ENCODE measurements at regions not wholly inside any gene's neighbourhood (a gene's known extent, or its start where the extent isn't known, plus 50 kb on each side); places are given as distances from the start of the nearest gene placed in this dataset.

DNA sequence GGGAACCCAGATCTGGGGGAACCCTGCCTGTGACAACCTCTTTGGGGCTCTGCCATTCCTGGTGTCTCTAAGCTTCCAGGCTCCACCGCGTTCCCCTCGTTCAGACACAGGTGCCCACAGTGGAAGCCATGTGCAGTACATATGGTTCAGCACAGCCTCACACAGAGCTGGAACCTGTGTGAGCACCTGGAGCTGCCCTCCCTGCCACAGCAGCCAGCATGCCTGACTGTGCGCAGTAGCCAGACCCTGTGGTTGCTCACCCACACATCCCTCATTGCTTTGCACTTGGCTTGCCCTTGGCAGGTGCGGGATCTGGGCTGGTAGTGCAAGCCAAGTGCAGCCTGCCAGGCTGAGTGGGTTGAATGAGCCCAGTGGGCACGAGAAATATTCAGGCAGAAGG lies 814.2 kb downstream of the PDHA2 start:
- Mint-ChIP-seq H3K27ac (no peak overlapping the region), H3K4me1 (ENCODE audit: low read depth in 2 of 2) (no peaks in the 10 kb centered on the region), H3K36me3 (ENCODE audit: insufficient read depth) (no peaks in the 10 kb centered on the region), H3K9me3 (peaks cover 3 to 4% of the 10 kb centered on the region in 2 donors), H3K27me3 (no peaks in the 10 kb centered on the region), H3K4me3 (no peak overlapping the region)
- ATAC-seq (replicated peaks) (no peak), DNase-seq (no peak)

DNA sequence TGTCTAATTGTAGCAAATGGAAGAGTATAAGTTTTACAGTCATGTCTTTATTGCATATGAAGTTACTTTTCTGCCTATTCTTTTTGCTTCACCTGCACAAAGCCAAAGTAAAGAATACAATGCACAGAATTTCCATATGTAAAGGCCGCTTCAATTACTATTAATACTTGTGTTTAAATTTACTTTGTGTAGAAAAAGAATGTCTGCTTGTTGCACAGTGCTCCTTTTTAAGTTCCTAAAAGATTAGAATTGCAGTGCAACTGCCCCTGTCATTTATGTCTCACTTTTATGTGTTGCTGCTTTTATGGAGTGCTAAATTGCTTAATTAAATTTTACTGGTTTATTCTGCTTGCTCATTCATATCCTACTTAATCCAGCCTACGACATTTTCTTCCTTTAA lies 830.5 kb downstream of the PDHA2 start:
- Mint-ChIP-seq H3K27me3 (no peaks in the 10 kb centered on the region), H3K9me3 (peaks cover 6 to 11% of the 10 kb centered on the region in 2 donors), H3K4me1 (ENCODE audit: low read depth in 2 of 2) (no peaks in the 10 kb centered on the region), H3K27ac (no peak overlapping the region), H3K36me3 (ENCODE audit: insufficient read depth) (no peaks in the 10 kb centered on the region), H3K4me3 (no peak overlapping the region)
- no peak for DNase-seq
- no peak for ATAC-seq (replicated peaks)

DNA sequence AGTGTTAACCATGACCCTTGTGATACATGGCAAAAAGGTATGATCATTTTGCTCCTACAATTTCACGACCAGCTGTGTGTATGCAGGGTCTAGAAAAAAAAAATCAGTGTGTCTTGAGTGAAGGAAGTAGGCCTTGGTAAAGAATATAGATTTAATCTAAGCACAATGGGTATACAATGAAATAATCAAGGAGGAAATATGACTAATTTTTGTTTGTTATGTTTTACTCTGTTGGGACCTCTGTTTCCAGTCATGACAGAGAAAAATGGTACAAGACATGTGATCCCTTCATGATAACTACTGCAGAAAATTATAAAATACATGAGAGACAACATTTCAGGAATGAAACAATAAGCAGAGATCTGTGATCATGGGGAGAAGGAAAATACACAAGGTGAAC lies 835.5 kb downstream of the PDHA2 start:
- Mint-ChIP-seq H3K27me3 (no peaks in the 10 kb centered on the region), H3K4me3 (no peak overlapping the region), H3K9me3 (peaks cover 3 to 11% of the 10 kb centered on the region in 2 donors), H3K36me3 (ENCODE audit: insufficient read depth) (no peaks in the 10 kb centered on the region), H3K4me1 (ENCODE audit: low read depth in 2 of 2) (no peaks in the 10 kb centered on the region), H3K27ac (no peak overlapping the region)
- no peak for DNase-seq
- ATAC-seq (replicated peaks): no peak

DNA sequence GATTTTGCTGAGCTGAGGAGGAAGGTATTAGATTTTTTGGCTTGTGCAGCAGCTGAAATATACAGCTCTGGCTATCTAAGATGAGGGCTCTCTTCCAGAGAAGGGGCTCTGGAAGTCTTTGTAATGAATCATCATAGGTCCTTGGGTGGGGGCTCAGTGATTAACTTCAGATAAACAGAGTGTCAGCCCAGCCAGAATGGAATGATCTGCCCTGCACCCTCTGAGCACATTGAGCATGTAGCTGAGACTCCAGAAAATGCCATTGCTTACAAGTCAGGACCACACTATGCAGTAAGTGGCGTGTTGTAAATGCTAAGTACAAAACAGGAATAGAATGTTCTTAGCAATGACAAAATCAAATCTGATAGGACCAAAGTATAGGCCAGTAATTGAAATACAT lies 836.0 kb downstream of the PDHA2 start:
- Mint-ChIP-seq H3K27ac (no peak overlapping the region), H3K9me3 (peaks cover 3 to 11% of the 10 kb centered on the region in 2 donors), H3K36me3 (ENCODE audit: insufficient read depth) (no peaks in the 10 kb centered on the region), H3K4me3 (no peak overlapping the region), H3K4me1 (ENCODE audit: low read depth in 2 of 2) (no peaks in the 10 kb centered on the region), H3K27me3 (no peaks in the 10 kb centered on the region)
- ATAC-seq (replicated peaks) (no peak), DNase-seq (no peak)

DNA sequence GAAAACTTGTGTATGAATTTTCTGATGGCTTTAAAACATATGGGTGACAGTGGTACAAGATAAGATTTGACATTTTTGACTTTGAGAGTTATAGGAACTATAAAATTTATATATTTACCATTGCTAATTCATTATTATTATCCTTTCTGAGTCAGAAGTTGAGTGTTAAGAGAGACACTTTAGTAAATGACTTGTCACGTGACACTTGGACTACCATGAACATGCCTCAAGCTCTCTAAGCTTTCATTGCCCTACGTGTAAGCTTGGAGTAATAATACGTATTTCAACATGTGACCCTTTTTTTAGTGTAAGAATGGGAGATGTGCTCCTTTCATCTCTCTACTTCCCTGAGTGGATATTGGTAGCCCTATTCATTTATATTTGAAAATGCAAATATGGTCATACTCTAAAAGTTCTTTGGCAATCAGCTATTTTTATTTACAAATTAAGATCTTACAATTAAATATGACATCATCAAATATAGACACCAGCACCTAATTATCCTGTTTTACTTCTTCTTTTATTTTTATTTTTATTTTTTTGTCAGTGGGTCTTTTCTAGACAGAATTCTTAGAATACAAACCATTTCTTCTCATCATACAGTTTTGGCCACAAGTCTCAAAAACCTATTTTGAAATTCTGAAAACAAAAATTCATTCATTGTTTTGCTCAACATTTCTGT lies 837.0 kb downstream of the PDHA2 start:
- peaks cover 3 to 11% of the 10 kb centered on the region in 2 donors for H3K9me3 Mint-ChIP-seq
- DNase-seq: no peak

DNA sequence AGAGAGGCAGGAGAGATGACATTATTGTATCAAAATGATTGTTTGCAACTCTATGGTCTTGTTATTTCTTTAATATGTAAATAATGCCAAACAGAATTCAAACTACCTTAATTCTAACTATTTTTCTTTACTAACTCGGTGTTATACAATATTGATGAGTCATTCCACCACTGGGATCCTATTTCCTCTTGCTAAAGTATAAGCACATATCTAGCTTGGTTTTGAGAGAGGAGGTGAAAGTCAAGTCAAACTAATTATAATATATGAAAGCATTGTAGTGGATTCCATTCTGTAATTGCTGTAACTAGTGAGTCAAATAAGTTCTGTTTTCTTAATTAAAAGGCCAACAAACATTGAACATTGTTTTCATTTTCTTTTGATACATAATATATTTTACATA lies 837.6 kb downstream of the PDHA2 start:
- no peak for DNase-seq
- no peaks in the 10 kb centered on the region for H3K36me3 Mint-ChIP-seq (ENCODE audit: insufficient read depth)
- no peak overlapping the region for H3K27ac Mint-ChIP-seq
- no peaks in the 10 kb centered on the region for H3K4me1 Mint-ChIP-seq (ENCODE audit: low read depth in 2 of 2)
- H3K27me3 Mint-ChIP-seq: no peaks in the 10 kb centered on the region
- H3K4me3 Mint-ChIP-seq: no peak overlapping the region
- no peak for ATAC-seq (replicated peaks)
- peaks cover 3 to 11% of the 10 kb centered on the region in 2 donors for H3K9me3 Mint-ChIP-seq

More for the DNA sequence above, 837.0 kb downstream of the PDHA2 start:
- H3K4me3 Mint-ChIP-seq: no peak overlapping the region
- no peaks in the 10 kb centered on the region for H3K36me3 Mint-ChIP-seq (ENCODE audit: insufficient read depth)
- ATAC-seq (replicated peaks): no peak
- no peaks in the 10 kb centered on the region for H3K4me1 Mint-ChIP-seq (ENCODE audit: low read depth in 2 of 2)
- no peaks in the 10 kb centered on the region for H3K27me3 Mint-ChIP-seq
- no peak overlapping the region for H3K27ac Mint-ChIP-seq

DNA sequence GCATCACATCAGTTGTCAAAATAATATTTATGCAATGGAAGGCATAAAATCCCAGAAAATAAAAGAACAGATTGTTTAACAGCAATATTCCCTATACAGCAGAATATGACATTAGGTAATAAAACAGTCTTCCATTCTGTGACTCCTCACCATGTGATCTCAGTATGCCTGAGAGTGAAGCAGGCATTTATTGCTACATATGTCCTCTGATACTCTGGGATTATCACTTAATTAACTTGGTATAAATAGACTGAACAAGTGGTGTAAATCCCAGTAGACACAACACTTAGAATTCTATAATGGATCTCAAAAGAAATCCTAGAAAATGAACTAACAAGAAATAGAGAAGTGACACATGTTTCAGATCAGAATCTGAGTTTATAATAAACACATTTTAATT lies 841.3 kb downstream of the PDHA2 start:
- Mint-ChIP-seq H3K36me3 (ENCODE audit: insufficient read depth) (no peaks in the 10 kb centered on the region), H3K4me3 (no peak overlapping the region), H3K27ac (no peak overlapping the region), H3K9me3 (peaks cover 10 to 13% of the 10 kb centered on the region in 2 donors), H3K4me1 (ENCODE audit: low read depth in 2 of 2) (no peaks in the 10 kb centered on the region), H3K27me3 (no peaks in the 10 kb centered on the region)
- DNase-seq (no peak), ATAC-seq (replicated peaks) (no peak)

DNA sequence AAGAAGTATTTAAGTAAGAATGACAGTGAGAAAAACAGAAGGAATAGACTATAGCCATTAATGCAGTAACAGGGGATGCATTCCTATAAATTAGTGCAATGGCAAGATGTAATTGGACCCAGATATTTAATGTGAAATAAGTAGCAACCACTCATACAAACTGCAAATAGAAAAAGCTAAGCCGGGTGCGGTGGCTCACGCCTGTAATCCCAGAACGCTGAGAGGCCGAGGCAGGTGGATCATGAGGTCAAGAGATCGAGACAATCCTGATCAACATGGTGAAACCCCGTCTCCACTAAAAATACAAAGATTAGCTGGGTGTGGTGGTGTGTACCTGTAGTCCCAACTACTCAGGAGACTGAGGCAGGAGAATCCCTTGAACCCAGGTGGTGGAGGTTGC lies 845.8 kb downstream of the PDHA2 start:
- H3K36me3 Mint-ChIP-seq (ENCODE audit: insufficient read depth): no peaks in the 10 kb centered on the region
- no peaks in the 10 kb centered on the region for H3K4me1 Mint-ChIP-seq (ENCODE audit: low read depth in 2 of 2)
- no peak for ATAC-seq (replicated peaks)
- H3K4me3 Mint-ChIP-seq: no peak overlapping the region
- peaks cover 10 to 13% of the 10 kb centered on the region in 2 donors for H3K9me3 Mint-ChIP-seq
- no peaks in the 10 kb centered on the region for H3K27me3 Mint-ChIP-seq
- no peak for DNase-seq
- no peak overlapping the region for H3K27ac Mint-ChIP-seq

DNA sequence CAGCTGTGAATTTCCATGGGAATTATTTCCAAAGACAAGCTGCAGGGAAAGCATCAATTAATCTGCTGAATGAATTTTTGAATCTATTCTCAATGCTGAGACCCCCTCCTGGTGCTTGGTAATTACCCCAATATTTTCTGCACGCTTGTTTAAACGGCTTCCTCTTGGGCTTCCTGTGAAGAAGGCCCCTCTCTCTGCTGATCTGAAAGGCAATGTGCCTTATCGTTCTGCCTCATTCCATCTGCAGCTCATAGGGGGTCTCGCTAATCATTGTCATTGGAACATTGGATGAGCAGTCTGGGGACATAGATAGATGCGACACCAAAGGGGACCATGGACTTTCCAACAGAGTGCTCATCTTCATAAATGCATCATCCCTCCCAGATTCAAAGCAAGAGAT lies 851.6 kb downstream of the PDHA2 start:
- Mint-ChIP-seq H3K4me1 (ENCODE audit: low read depth in 2 of 2) (no peaks in the 10 kb centered on the region), H3K4me3 (no peak overlapping the region), H3K9me3 (peaks cover 10 to 13% of the 10 kb centered on the region in 2 donors)

DNA sequence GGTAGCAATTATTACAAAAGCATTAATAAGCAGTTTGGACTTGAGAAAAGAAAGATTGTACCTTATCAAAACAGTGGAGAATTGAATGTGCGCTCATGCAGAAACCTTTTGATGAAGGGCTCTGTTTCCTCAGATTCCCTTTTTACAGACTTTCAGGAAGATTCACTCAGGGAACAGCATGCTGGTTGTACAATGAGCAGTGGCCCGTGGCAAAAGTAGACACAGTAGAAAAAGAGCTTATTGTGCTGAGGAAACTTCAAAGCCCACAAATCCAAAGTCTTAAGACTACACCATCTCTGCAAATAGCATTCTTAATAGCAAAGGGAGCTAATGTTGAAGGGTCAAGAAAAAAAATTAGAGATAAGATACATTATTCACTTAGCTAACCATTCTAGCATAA lies 858.9 kb downstream of the PDHA2 start:
- DNase-seq (no peak), ATAC-seq (replicated peaks) (no peak)
- peaks cover under 1 to 12% of the 10 kb centered on the region in 2 donors for H3K9me3 Mint-ChIP-seq
- H3K4me1 Mint-ChIP-seq (ENCODE audit: low read depth in 2 of 2): no peaks in the 10 kb centered on the region
- no peak overlapping the region for H3K27ac Mint-ChIP-seq
- H3K36me3 Mint-ChIP-seq (ENCODE audit: insufficient read depth): no peaks in the 10 kb centered on the region
- no peaks in the 10 kb centered on the region for H3K27me3 Mint-ChIP-seq
- H3K4me3 Mint-ChIP-seq: no peak overlapping the region

More for the DNA sequence above, 851.6 kb downstream of the PDHA2 start:
- H3K27ac Mint-ChIP-seq: no peak overlapping the region
- no peaks in the 10 kb centered on the region for H3K27me3 Mint-ChIP-seq
- ATAC-seq (replicated peaks) (no peak), DNase-seq (no peak)
- no peaks in the 10 kb centered on the region for H3K36me3 Mint-ChIP-seq (ENCODE audit: insufficient read depth)

DNA sequence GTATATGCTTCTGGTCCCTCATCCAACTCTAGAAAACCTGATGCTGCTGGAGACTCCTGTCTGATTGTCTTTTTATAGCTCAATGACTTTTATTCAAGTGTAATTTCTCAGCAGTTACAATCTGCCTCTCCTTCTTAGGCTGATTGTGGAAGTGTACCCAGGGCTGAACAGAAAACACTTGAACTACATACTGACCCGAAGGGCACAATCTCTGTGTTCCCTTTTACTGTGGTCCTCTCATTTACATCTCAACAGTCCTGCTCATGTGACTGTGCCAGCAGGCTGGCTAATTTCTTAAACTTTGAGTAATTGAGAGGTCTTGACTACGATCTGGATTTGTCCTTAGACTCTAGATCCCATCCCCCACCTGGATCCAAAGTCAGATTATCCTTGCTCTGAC lies 863.4 kb downstream of the PDHA2 start:
- H3K9me3 Mint-ChIP-seq: peaks cover 0 to 14% of the 10 kb centered on the region in 2 donors
- no peak overlapping the region for H3K4me3 Mint-ChIP-seq
- H3K4me1 Mint-ChIP-seq (ENCODE audit: low read depth in 2 of 2): no peaks in the 10 kb centered on the region
- DNase-seq (no peak), ATAC-seq (replicated peaks) (no peak)
- H3K36me3 Mint-ChIP-seq (ENCODE audit: insufficient read depth): no peaks in the 10 kb centered on the region
- H3K27me3 Mint-ChIP-seq: no peaks in the 10 kb centered on the region
- H3K27ac Mint-ChIP-seq: no peak overlapping the region

DNA sequence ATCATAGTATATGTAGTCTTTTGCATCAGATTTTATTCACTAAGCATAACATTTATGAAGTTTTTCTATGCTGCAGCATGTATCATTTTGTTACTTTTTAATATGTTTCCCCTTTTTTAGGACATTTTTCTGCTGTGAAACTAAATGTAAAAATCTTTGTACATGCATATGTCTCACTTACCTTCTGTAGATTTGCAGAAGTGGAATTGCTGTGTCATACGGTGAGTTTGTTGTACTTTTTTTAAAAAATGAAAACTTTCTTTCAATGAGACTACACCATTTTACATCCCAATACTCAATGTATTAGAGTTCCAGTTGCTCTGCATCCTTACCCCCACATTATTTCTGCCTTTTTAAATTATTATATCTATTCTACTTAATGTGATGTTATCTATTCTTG lies 868.9 kb downstream of the PDHA2 start:
- Mint-ChIP-seq H3K36me3 (ENCODE audit: insufficient read depth) (no peaks in the 10 kb centered on the region), H3K4me3 (no peak overlapping the region), H3K9me3 (peaks cover 0 to 5% of the 10 kb centered on the region in 2 donors), H3K4me1 (ENCODE audit: low read depth in 2 of 2) (no peaks in the 10 kb centered on the region), H3K27ac (no peak overlapping the region), H3K27me3 (no peaks in the 10 kb centered on the region)
- DNase-seq (no peak), ATAC-seq (replicated peaks) (no peak)

DNA sequence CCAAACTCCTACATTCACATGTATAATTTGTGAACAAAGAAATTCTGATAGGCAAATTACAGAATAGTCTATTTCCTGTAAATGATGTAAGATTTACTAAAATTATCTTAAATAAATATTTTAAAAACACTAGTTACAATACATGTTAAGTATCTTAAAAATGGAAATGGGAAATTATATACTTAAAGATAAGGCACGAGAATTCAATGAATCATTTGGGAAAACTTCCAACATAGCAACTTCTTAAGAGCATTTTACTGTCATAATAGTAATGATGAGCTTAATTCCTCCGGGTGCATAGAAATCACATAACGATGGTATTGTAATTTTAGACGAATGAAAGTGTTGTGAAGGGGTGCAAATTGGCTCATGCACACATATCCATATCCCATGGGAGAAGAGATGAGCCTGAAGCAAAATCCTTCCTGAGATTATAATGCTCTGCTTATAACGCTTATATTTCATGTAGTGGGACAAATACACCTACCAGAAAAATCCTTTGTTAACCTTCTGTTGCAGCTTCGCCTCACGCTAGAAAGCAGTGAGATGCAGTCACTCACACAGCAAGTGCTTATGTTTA lies 873.5 kb downstream of the PDHA2 start:
- no peaks in the 10 kb centered on the region for H3K27me3 Mint-ChIP-seq
- H3K4me1 Mint-ChIP-seq (ENCODE audit: low read depth in 2 of 2): no peaks in the 10 kb centered on the region
- H3K4me3 Mint-ChIP-seq: no peak overlapping the region
- H3K27ac Mint-ChIP-seq: no peak overlapping the region
- ATAC-seq (replicated peaks) (no peak), DNase-seq (no peak)
- H3K9me3 Mint-ChIP-seq: peaks cover 1 to 17% of the 10 kb centered on the region in 2 donors
- H3K36me3 Mint-ChIP-seq (ENCODE audit: insufficient read depth): no peaks in the 10 kb centered on the region

DNA sequence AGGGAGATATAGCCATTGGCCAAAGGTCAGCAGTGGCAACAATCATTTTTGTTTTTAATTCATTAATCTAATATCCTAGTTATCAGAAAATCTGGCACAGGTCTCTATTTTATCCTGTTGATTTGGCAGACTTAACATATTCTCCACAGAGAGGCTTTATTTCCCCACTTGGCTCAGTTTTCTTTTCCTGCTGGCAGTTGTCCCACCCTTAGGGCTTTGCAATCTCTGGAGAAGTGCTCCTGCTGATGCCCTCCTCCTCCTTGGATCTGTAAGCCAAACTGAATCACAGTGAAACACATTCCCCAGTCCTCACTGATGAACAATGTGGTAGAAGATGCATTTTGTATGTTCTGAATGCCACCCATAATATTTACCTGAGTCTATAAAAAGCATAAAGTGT lies 889.7 kb downstream of the PDHA2 start:
- DNase-seq (no peak), ATAC-seq (replicated peaks) (no peak)
- Mint-ChIP-seq H3K27me3 (no peaks in the 10 kb centered on the region), H3K36me3 (ENCODE audit: insufficient read depth) (no peaks in the 10 kb centered on the region), H3K9me3 (peaks cover 0 to 4% of the 10 kb centered on the region in 2 donors), H3K27ac (no peak overlapping the region), H3K4me1 (ENCODE audit: low read depth in 2 of 2) (no peaks in the 10 kb centered on the region), H3K4me3 (no peak overlapping the region)
